PC-9 (cell line): ENCODE measurements at regions not wholly inside any gene's neighbourhood (a gene's known extent, or its start where the extent isn't known, plus 50 kb on each side); places are given as distances from the start of the nearest gene placed in this dataset.

Experiments
- EZH2 ChIP-seq: fragments of 200-600 bp; sonication (generic); IDR thresholded peaks from 2 replicates; pipeline ENCODE4 v1.8.0; 2017; ENCODE audit warnings: antibody characterized with exemption, low read depth
- TF ChIP-seq, protein P1 (sequence below): fragments of 200-600 bp; sonication (generic); conservative IDR thresholded peaks from 2 replicates; pipeline ENCODE4 v1.6.1; 2017; ENCODE audit warnings: mixed run types, antibody characterized with exemption, mild to moderate bottlenecking, moderate library complexity

DNA sequence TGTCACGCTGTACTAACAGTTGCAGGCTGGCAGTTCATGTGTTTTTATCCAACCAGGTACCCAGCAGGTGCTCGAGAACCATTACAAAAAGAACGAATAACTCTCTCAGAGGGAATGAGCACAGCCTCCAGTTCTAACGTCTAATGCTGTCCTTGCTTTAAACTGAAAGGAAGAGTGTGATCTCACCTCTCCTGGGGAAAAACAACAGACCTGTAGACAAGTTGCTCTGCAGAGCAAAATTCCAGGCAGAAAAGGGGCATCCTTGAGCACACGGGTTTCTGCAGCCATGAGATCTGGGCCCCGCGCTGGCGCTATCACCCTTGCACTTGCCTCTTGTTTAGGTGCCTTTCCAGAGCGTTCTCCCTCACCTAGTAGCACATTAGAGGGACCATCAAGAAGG, 92.5 kb upstream of the DNAH5 start:
- TF ChIP-seq, protein P1, sequence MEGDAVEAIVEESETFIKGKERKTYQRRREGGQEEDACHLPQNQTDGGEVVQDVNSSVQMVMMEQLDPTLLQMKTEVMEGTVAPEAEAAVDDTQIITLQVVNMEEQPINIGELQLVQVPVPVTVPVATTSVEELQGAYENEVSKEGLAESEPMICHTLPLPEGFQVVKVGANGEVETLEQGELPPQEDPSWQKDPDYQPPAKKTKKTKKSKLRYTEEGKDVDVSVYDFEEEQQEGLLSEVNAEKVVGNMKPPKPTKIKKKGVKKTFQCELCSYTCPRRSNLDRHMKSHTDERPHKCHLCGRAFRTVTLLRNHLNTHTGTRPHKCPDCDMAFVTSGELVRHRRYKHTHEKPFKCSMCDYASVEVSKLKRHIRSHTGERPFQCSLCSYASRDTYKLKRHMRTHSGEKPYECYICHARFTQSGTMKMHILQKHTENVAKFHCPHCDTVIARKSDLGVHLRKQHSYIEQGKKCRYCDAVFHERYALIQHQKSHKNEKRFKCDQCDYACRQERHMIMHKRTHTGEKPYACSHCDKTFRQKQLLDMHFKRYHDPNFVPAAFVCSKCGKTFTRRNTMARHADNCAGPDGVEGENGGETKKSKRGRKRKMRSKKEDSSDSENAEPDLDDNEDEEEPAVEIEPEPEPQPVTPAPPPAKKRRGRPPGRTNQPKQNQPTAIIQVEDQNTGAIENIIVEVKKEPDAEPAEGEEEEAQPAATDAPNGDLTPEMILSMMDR: no peak
- no peak for TF ChIP-seq EZH2
